CD14-positive monocyte (primary cell): ENCODE measurements at regions not wholly inside any gene's neighbourhood (a gene's known extent, or its start where the extent isn't known, plus 50 kb on each side); places are given as distances from the start of the nearest gene placed in this dataset.

Experiments
- DNase-seq, 3 donors: peaks; one replicate each; pipeline ENCODE4 v3.0.0-alpha.2; 2011 to 2022
- H2AFZ ChIP-seq: 2 replicates; pipeline ENCODE4 v1.6.0; 2012; ENCODE audit warnings: mild to moderate bottlenecking, low read depth, low read length, inconsistent platforms; ENCODE audit not compliant: insufficient read depth, poor library complexity, severe bottlenecking
- H3K27ac ChIP-seq, 2 donors: 1 replicate in 1 of 2; 2 replicates in 1 of 2; pipeline ENCODE4 v1.5.1; 2012 to 2013; ENCODE audit warnings: low read length in 2 of 2, control low read depth in 1 of 2, inconsistent platforms in 1 of 2, low read depth in 1 of 2, mild to moderate bottlenecking in 1 of 2
- H3K27me3 ChIP-seq, 2 donors: one replicate each; pipeline versions ENCODE4 v1.6.0 to v1.6.1; 2011 to 2013; ENCODE audit warnings: low read length in 2 of 2; ENCODE audit not compliant: control insufficient read depth in 2 of 2, insufficient read depth in 2 of 2
- H3K36me3 ChIP-seq, 2 donors: replicated peaks in 1 of 2; 1 replicate in 1 of 2; 2 replicates in 1 of 2; pipeline versions ENCODE4 v1.5.1 to v1.6.1; 2012 to 2013; ENCODE audit warnings: low read length in 2 of 2, control low read depth in 1 of 2, inconsistent platforms in 1 of 2, mild to moderate bottlenecking in 1 of 2; ENCODE audit not compliant: insufficient read depth in 2 of 2, control insufficient read depth in 1 of 2
- H3K4me1 ChIP-seq, 2 donors: 1 replicate in 1 of 2; 2 replicates in 1 of 2; pipeline versions ENCODE4 v1.5.1 to v1.6.1; 2012 to 2013; ENCODE audit warnings: low read length in 2 of 2, control low read depth in 1 of 2, inconsistent platforms in 1 of 2, mild to moderate bottlenecking in 1 of 2, moderate library complexity in 1 of 2; ENCODE audit not compliant: insufficient read depth in 2 of 2, control insufficient read depth in 1 of 2
- H3K4me2 ChIP-seq: replicated peaks from 2 replicates; pipeline ENCODE3; 2012; ENCODE audit warnings: low read length, moderate library complexity, mild to moderate bottlenecking; ENCODE audit not compliant: poor library complexity, severe bottlenecking; ENCODE audit errors: extremely low read depth
- H3K4me3 ChIP-seq, 3 experiments: fragments of 200-600 bp in 1 of 3; sonication (generic) in 1 of 3; replicated peaks in 1 of 3; 1 replicate in 2 of 3; 2 replicates in 1 of 3; pipeline ENCODE4 v1.5.1; 2011 to 2013; ENCODE audit warnings: low read length in 3 of 3, mild to moderate bottlenecking in 3 of 3, control low read depth in 2 of 3, low read depth in 2 of 3, inconsistent platforms in 1 of 3, moderate library complexity in 1 of 3
- H3K79me2 ChIP-seq: 2 replicates; pipeline ENCODE4 v1.6.0; 2012; ENCODE audit warnings: mild to moderate bottlenecking, control low read depth, inconsistent platforms, low read length, moderate library complexity; ENCODE audit not compliant: insufficient read depth
- H3K9ac ChIP-seq: 2 replicates; pipeline ENCODE4 v1.6.0; 2017; ENCODE audit warnings: low read length, mild to moderate bottlenecking; ENCODE audit not compliant: insufficient read depth, poor library complexity, severe bottlenecking
- H3K9me3 ChIP-seq, 2 donors: replicated peaks in 1 of 2; 1 replicate in 1 of 2; 2 replicates in 1 of 2; pipeline versions ENCODE4 v1.5.1 to v1.6.1; 2012 to 2013; ENCODE audit warnings: low read length in 2 of 2, control low read depth in 1 of 2; ENCODE audit not compliant: control insufficient read depth in 1 of 2, insufficient read depth in 1 of 2
- H4K20me1 ChIP-seq: 2 replicates; pipeline ENCODE4 v1.6.0; 2012; ENCODE audit warnings: mild to moderate bottlenecking, low read length, control low read depth, moderate library complexity; ENCODE audit not compliant: insufficient read depth
- H3K27ac Mint-ChIP-seq, 7 donors: one replicate each; pipeline ENCODE4 v1.8.0; 2020; ENCODE audit warnings: mild to moderate bottlenecking in 7 of 7, mixed read lengths in 7 of 7, moderate library complexity in 6 of 7, inconsistent platforms in 2 of 7
- H3K27me3 Mint-ChIP-seq, 3 donors: one replicate each; pipeline ENCODE4 v1.8.0; 2021 to 2022; ENCODE audit warnings: low read depth in 3 of 3, mild to moderate bottlenecking in 3 of 3, mixed read lengths in 3 of 3, moderate library complexity in 3 of 3, inconsistent platforms in 1 of 3
- H3K36me3 Mint-ChIP-seq, 2 donors: one replicate each; pipeline ENCODE4 v1.8.0; 2020; ENCODE audit warnings: mixed read lengths in 2 of 2, inconsistent platforms in 1 of 2, mild to moderate bottlenecking in 1 of 2
- H3K4me1 Mint-ChIP-seq: one replicate; pipeline ENCODE4 v1.8.0; 2020; ENCODE audit warnings: mild to moderate bottlenecking, mixed read lengths
- H3K4me3 Mint-ChIP-seq, 2 donors: one replicate each; pipeline ENCODE4 v1.8.0; 2020; ENCODE audit warnings: mild to moderate bottlenecking in 2 of 2, mixed read lengths in 2 of 2, moderate library complexity in 1 of 2
- H3K9me3 Mint-ChIP-seq, 7 donors: one replicate each; pipeline ENCODE4 v1.8.0; 2020 to 2022; ENCODE audit warnings: mixed read lengths in 7 of 7, mild to moderate bottlenecking in 6 of 7, moderate library complexity in 6 of 7, inconsistent platforms in 2 of 7
- CTCF ChIP-seq: fragments of 200-600 bp; IDR thresholded peaks from one replicate; pipeline ENCODE4 v1.8.0; 2022; ENCODE audit warnings: antibody characterized with exemption, mild to moderate bottlenecking
- WGBS: methylation state at CpG from one replicate; pipeline ENCODE4 v1.1.5; 2013; ENCODE audit warnings: missing lambda C conversion rate; ENCODE audit not compliant: insufficient coverage; 5-methylcytosine and 5-hydroxymethylcytosine counted together
- intact Hi-C, 2 donors: fragments of 100-400 bp; cut with micrococcal nuclease; formaldehyde crosslinking; loops; one replicate each; pipeline versions ENCODE4 v1.15.0 to v1.15.1; 2023

GRCh38 chr4:27360131-27360530 is 499.5 kb downstream of the STIM2 start:
- TF ChIP-seq CTCF: no peak
- H3K4me1 ChIP-seq: no peaks in the 10 kb centered on the region
- H3K36me3 ChIP-seq: no peaks in the 10 kb centered on the region
- H3K27ac Mint-ChIP-seq: no peak overlapping the region
- no peak overlapping the region for H3K4me3 ChIP-seq
- no peaks in the 10 kb centered on the region for H3K9me3 ChIP-seq
- no peak overlapping the region for H3K4me3 Mint-ChIP-seq
- no peaks in the 10 kb centered on the region for H3K79me2 ChIP-seq
- no peak overlapping the region for H2AFZ ChIP-seq
- no peak for DNase-seq
- peaks cover 0 to 5% (median 0%) of the 10 kb centered on the region in 7 donors for H3K9me3 Mint-ChIP-seq
- intact Hi-C loops: no loop called here
- H3K36me3 Mint-ChIP-seq: no peaks in the 10 kb centered on the region
- no peaks in the 10 kb centered on the region for H3K4me1 Mint-ChIP-seq
- no peak overlapping the region for H3K27ac ChIP-seq
- H3K27me3 ChIP-seq: no peaks in the 10 kb centered on the region
- no peak overlapping the region for H3K4me2 ChIP-seq
- H3K9ac ChIP-seq: no peak overlapping the region
- WGBS: no CpG with 5 or more reads among the region's 1 CpG
- no peaks in the 10 kb centered on the region for H4K20me1 ChIP-seq
- peaks cover 0 to 3% (median 0%) of the 10 kb centered on the region in 3 donors for H3K27me3 Mint-ChIP-seq

GRCh38 chr4:27360790-27361267 is 500.2 kb downstream of the STIM2 start:
- Histone ChIP-seq H4K20me1 (no peaks in the 10 kb centered on the region), H3K4me3 (no peak overlapping the region), H3K9ac (no peak overlapping the region), H3K4me2 (no peak overlapping the region), H3K36me3 (no peaks in the 10 kb centered on the region), H3K79me2 (no peaks in the 10 kb centered on the region), H3K27me3 (no peaks in the 10 kb centered on the region), H3K27ac (no peak overlapping the region), H2AFZ (no peak overlapping the region), H3K9me3 (no peaks in the 10 kb centered on the region), H3K4me1 (no peaks in the 10 kb centered on the region)
- H3K4me1 Mint-ChIP-seq: no peaks in the 10 kb centered on the region
- no peak for TF ChIP-seq CTCF
- peaks cover 0 to 6% (median 0%) of the 10 kb centered on the region in 7 donors for H3K9me3 Mint-ChIP-seq
- DNase-seq: no peak
- peaks cover 0 to 3% (median 0%) of the 10 kb centered on the region in 3 donors for H3K27me3 Mint-ChIP-seq
- 63% methylated on average over 1 of the region's 7 CpGs for WGBS
- intact Hi-C loops: no loop called here
- H3K27ac Mint-ChIP-seq: no peak overlapping the region
- no peaks in the 10 kb centered on the region for H3K36me3 Mint-ChIP-seq
- peak overlapping the region in 1 of 2 donors; percentile 61 for H3K4me3 Mint-ChIP-seq
